Glutamatergic neuron (in vitro differentiated cells): ENCODE measurements at regions not wholly inside any gene's neighbourhood (a gene's known extent, or its start where the extent isn't known, plus 50 kb on each side); places are given as distances from the start of the nearest gene placed in this dataset.

Experiments used
- DNase-seq: peaks from one replicate; pipeline ENCODE4 v3.0.0; 2022
- H3K27ac Mint-ChIP-seq: one replicate; pipeline ENCODE4 v1.8.0; 2020; ENCODE audit warnings: mild to moderate bottlenecking, mixed read lengths, inconsistent platforms; ENCODE audit not compliant: unreplicated experiment
- H3K27me3 Mint-ChIP-seq: one replicate; pipeline ENCODE4 v1.8.0; 2020; ENCODE audit warnings: mild to moderate bottlenecking, moderate library complexity, mixed read lengths, inconsistent platforms; ENCODE audit not compliant: unreplicated experiment
- H3K36me3 Mint-ChIP-seq: one replicate; pipeline ENCODE4 v1.8.0; 2020; ENCODE audit warnings: mild to moderate bottlenecking, mixed read lengths, inconsistent platforms; ENCODE audit not compliant: unreplicated experiment
- H3K4me1 Mint-ChIP-seq: one replicate; pipeline ENCODE4 v1.8.0; 2020; ENCODE audit warnings: mild to moderate bottlenecking, low read depth, mixed read lengths, inconsistent platforms; ENCODE audit not compliant: unreplicated experiment
- H3K4me3 Mint-ChIP-seq: one replicate; pipeline ENCODE4 v1.8.0; 2020; ENCODE audit warnings: mild to moderate bottlenecking, mixed read lengths, inconsistent platforms; ENCODE audit not compliant: unreplicated experiment
- H3K9me3 Mint-ChIP-seq: one replicate; pipeline ENCODE4 v1.8.0; 2020; ENCODE audit warnings: mild to moderate bottlenecking, moderate library complexity, mixed read lengths, inconsistent platforms; ENCODE audit not compliant: unreplicated experiment
- CTCF ChIP-seq: fragments of 200-600 bp; sonication (generic); IDR thresholded peaks from one replicate; pipeline ENCODE4 v1.5.0; 2021; ENCODE audit not compliant: partially characterized antibody, unreplicated experiment

GRCh38 chr9:107980984-107981383, 491.4 kb upstream of the KLF4 start:
- DNase-seq: no peak
- Mint-ChIP-seq H3K4me3 (no peak overlapping the region), H3K27ac (no peak overlapping the region), H3K4me1 (no peaks in the 10 kb centered on the region), H3K36me3 (no peaks in the 10 kb centered on the region), H3K9me3 (no peaks in the 10 kb centered on the region), H3K27me3 (no peaks in the 10 kb centered on the region)
- TF ChIP-seq CTCF: no peak

- H3K4me3 Mint-ChIP-seq: no peak overlapping the region
- H3K27ac Mint-ChIP-seq: no peak overlapping the region
- H3K4me1 Mint-ChIP-seq: no peaks in the 10 kb centered on the region
- no peaks in the 10 kb centered on the region for H3K9me3 Mint-ChIP-seq
- H3K36me3 Mint-ChIP-seq: no peaks in the 10 kb centered on the region
- no peak for TF ChIP-seq CTCF
- no peaks in the 10 kb centered on the region for H3K27me3 Mint-ChIP-seq
- no peak for DNase-seq
These were observed 487.2 kb upstream of the KLF4 start for GRCh38 chr9:107976767-107977166.

- DNase-seq: no peak
- no peaks in the 10 kb centered on the region for H3K27me3 Mint-ChIP-seq
- no peaks in the 10 kb centered on the region for H3K9me3 Mint-ChIP-seq
- no peak for TF ChIP-seq CTCF
- no peak overlapping the region for H3K4me3 Mint-ChIP-seq
- peaks cover 4% of the 10 kb centered on the region for H3K4me1 Mint-ChIP-seq
- H3K36me3 Mint-ChIP-seq: no peaks in the 10 kb centered on the region
- H3K27ac Mint-ChIP-seq: no peak overlapping the region
These were observed 485.9 kb upstream of the KLF4 start for GRCh38 chr9:107975426-107976010.

DNA sequence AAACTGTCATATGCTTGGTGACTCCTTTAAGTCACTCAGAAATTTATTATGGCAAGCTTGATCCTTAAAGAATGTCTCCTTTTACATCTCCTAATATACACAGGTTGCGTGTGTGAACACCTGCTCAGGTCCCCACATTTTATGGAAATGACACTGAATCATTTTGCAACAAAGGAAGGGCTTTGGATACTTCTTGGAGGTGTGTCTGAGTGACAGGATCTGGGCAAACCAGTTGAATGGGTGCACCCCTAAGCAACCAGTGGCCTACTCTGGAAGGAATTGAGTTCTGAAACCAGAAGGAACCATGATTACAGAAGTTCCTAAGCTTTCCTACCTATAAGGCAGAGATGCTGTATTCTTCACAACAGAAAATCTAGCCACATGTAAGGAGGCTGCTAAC, 483.9 kb upstream of the KLF4 start:
- H3K27ac Mint-ChIP-seq: no peak overlapping the region
- no peaks in the 10 kb centered on the region for H3K27me3 Mint-ChIP-seq
- no peak for TF ChIP-seq CTCF
- no peaks in the 10 kb centered on the region for H3K36me3 Mint-ChIP-seq
- H3K9me3 Mint-ChIP-seq: no peaks in the 10 kb centered on the region
- no peak for DNase-seq
- peaks cover 5% of the 10 kb centered on the region for H3K4me1 Mint-ChIP-seq
- no peak overlapping the region for H3K4me3 Mint-ChIP-seq

- TF ChIP-seq CTCF: no peak
- Mint-ChIP-seq H3K4me1 (peaks cover 5% of the 10 kb centered on the region), H3K27ac (no peak overlapping the region), H3K27me3 (no peaks in the 10 kb centered on the region), H3K9me3 (no peaks in the 10 kb centered on the region), H3K4me3 (no peak overlapping the region), H3K36me3 (no peaks in the 10 kb centered on the region)
- no peak for DNase-seq
These were observed 482.8 kb upstream of the KLF4 start for GRCh38 chr9:107972346-107972745.
